ENCODE measurements at regions not wholly inside any gene's neighbourhood (a gene's known extent, or its start where the extent isn't known, plus 50 kb on each side); places are given as distances from the start of the nearest gene placed in this dataset.
"Not testable (repeated sequence)": the region's sequence is repeated elsewhere in the genome, so short reads cannot be mapped to it uniquely, and the experiment has no call there.

- H3K36me3 Mint-ChIP-seq (ENCODE audit: low read depth), result no peaks in the 10 kb centered on the region
- no peaks in the 10 kb centered on the region for H3K9me3 Mint-ChIP-seq
- no peak for TF ChIP-seq CTCF (IDR thresholded peaks at IDR 0.05)
- H3K4me1 Mint-ChIP-seq, result no peaks in the 10 kb centered on the region
- no peak for DNase-seq
- no peak overlapping the region for H3K27ac Mint-ChIP-seq
- no peaks in the 10 kb centered on the region for H3K27me3 Mint-ChIP-seq (ENCODE audit: low read depth, poor library complexity)
- H3K4me3 Mint-ChIP-seq, result no peak overlapping the region
Measured at GRCh38 chr13:38452656-38453055, 103.0 kb downstream of the UFM1 start.

GRCh38 chr13:38462605-38463004 lies 113.0 kb downstream of the UFM1 start:
- no peaks in the 10 kb centered on the region for H3K27me3 Mint-ChIP-seq (ENCODE audit: low read depth, poor library complexity)
- H3K4me1 Mint-ChIP-seq, result no peaks in the 10 kb centered on the region
- no peak overlapping the region for H3K4me3 Mint-ChIP-seq
- DNase-seq, result no peak
- peaks cover 10% of the 10 kb centered on the region for H3K9me3 Mint-ChIP-seq
- H3K36me3 Mint-ChIP-seq (ENCODE audit: low read depth), result no peaks in the 10 kb centered on the region
- no peak for TF ChIP-seq CTCF (IDR thresholded peaks at IDR 0.05)
- no peak overlapping the region for H3K27ac Mint-ChIP-seq

GRCh38 chr13:38463048-38463447 lies 113.4 kb downstream of the UFM1 start:
- no peak for TF ChIP-seq CTCF (IDR thresholded peaks at IDR 0.05)
- DNase-seq, result no peak
- Mint-ChIP-seq H3K4me1 (no peaks in the 10 kb centered on the region), H3K27ac (no peak overlapping the region), H3K4me3 (no peak overlapping the region), H3K27me3 (ENCODE audit: low read depth, poor library complexity) (no peaks in the 10 kb centered on the region), H3K36me3 (ENCODE audit: low read depth) (no peaks in the 10 kb centered on the region), H3K9me3 (peaks cover 10% of the 10 kb centered on the region)

- H3K9me3 Mint-ChIP-seq; H3K36me3 Mint-ChIP-seq (ENCODE audit: low read depth); H3K27me3 Mint-ChIP-seq (ENCODE audit: low read depth, poor library complexity); DNase-seq; H3K4me3 Mint-ChIP-seq; H3K27ac Mint-ChIP-seq; H3K4me1 Mint-ChIP-seq: not testable (repeated sequence)
Measured at GRCh38 chr13:38472411-38472810, 122.8 kb downstream of the UFM1 start.

- DNase-seq, result no peak
- peaks cover 4% of the 10 kb centered on the region for H3K9me3 Mint-ChIP-seq
- no peak for TF ChIP-seq CTCF (IDR thresholded peaks at IDR 0.05)
- no peaks in the 10 kb centered on the region for H3K36me3 Mint-ChIP-seq (ENCODE audit: low read depth)
- peaks cover 5% of the 10 kb centered on the region for H3K4me1 Mint-ChIP-seq
- H3K27ac Mint-ChIP-seq, result no peak overlapping the region
- no peak overlapping the region for H3K4me3 Mint-ChIP-seq
- peaks cover 4% of the 10 kb centered on the region for H3K27me3 Mint-ChIP-seq (ENCODE audit: low read depth, poor library complexity)
Measured at GRCh38 chr13:38473305-38473704, 123.7 kb downstream of the UFM1 start.

- Mint-ChIP-seq H3K36me3 (ENCODE audit: low read depth) (no peaks in the 10 kb centered on the region), H3K4me1 (peaks cover 5% of the 10 kb centered on the region), H3K9me3 (peaks cover 4% of the 10 kb centered on the region), H3K4me3 (no peak overlapping the region), H3K27ac (no peak overlapping the region), H3K27me3 (ENCODE audit: low read depth, poor library complexity) (no peaks in the 10 kb centered on the region)
- no peak for TF ChIP-seq CTCF (IDR thresholded peaks at IDR 0.05)
- no peak for DNase-seq
Measured at GRCh38 chr13:38477676-38478075, 128.0 kb downstream of the UFM1 start.

Measured in nephron progenitor cell (in vitro differentiated cells).